ENCODE measurements at regions not wholly inside any gene's neighbourhood (a gene's known extent, or its start where the extent isn't known, plus 50 kb on each side); places are given as distances from the start of the nearest gene placed in this dataset.

GRCh38 chr16:47949276-47949675 is 206.5 kb downstream of the ABCC12 start:
- TF ChIP-seq POLR2AphosphoS5 (IDR thresholded peaks at IDR 0.05; ENCODE audit: low read depth, low read length) (no peak), SIN3A (IDR thresholded peaks at IDR 0.05; ENCODE audit: borderline replicate concordance, insufficient read depth, low read depth, low read length) (no peak), CTCF (IDR thresholded peaks at IDR 0.05) (no peak), REST (IDR thresholded peaks at IDR 0.05; ENCODE audit: insufficient read depth in 1 of 2, low read depth in 2 of 2, low read length in 1 of 2) (no peak)
